Amniotic epithelial cell (primary cell): ENCODE measurements at regions not wholly inside any gene's neighbourhood (a gene's known extent, or its start where the extent isn't known, plus 50 kb on each side); places are given as distances from the start of the nearest gene placed in this dataset.
"Not testable (repeated sequence)": the region's sequence is repeated elsewhere in the genome, so short reads cannot be mapped to it uniquely, and the experiment has no call there.

Experiments used
- DNase-seq: peaks from one replicate; pipeline ENCODE4 v3.0.0-alpha.2; 2010; ENCODE audit warnings: low read depth

DNA sequence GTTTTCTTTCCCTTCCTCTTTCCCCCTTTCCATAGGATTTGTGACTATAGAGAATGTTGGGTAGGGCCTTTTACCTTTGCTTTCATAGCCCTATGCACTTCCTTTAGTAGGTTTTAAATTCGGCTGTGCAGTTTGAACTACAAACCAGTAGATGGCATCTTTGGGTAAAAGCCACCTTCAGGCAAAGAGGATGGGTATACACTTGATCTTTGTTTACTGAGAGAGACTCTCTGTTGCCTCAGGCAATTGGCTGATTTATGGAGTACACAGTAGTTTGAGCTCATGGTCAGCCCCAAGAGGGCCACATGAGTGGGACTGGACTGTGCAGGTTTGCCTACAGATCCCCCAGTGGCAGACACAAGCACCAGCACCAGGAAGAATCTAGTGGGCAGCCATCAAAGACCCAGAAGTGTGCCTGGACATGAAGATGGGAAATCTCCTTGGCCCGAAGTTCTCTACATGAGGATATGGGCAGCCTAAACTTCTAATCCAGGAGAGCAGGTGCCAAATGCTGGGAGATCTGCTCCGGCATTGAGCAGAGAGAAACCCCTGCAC is 1304.3 kb upstream of the DDX18 start:
- DNase-seq = peak; percentile 1

DNA sequence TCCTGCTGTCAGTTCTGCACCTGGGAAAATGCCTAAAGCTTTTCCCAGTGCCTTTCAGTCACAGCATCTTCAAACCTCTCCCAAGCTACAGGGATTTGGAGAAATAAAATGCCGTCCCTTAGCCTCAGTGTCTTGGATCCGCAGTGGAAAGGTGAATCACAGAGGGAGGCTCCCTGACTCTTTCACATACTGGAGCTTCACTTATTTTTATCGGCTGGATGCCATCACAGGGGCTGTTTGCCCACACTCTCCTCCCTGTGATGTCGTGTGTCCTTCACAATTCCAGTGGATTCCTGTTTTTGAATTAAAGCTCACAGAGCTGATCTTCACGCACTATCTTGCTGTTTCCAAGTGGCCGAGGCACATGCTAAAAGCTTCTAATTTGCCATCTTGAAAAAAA is 1303.1 kb upstream of the DDX18 start:
- DNase-seq = no peak

DNA sequence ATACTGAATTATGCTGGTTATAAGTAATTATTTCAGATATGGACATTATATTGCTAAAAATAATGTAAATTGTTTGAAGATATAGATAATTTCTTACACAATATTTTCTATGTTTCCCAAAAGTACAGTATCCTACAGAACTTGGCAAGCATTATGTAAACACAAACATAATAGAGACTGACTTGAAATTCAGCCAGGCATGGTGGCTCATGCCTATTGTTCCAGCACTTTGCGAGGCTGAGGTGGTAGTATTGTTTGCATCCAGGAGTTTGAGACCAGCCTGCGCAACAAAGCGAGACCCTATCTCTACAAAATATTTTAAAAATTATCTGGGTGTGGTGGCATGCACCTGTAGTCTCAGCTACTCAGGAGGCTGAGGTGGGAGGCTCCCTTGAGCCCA is 1300.5 kb upstream of the DDX18 start:
- no peak for DNase-seq

DNA sequence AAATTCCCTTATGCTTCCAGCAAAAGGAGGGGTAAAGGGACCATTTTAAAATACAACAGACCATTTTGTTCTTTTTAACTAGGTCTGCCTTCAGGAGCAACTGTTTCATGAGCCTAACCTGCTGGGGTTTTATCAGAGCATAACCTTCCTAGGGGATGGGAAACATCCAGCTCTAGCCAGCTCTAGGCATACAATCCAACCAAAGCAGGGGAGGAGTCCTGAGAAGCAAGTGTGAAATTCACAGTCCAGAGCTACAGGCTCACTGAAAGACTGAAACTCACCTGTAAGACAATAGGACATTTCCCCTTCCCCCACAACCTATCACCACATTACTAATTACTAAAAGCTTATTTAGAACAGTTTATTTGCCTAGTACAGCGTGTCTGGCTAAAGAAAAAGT is 1296.6 kb upstream of the DDX18 start:
- no peak for DNase-seq

DNA sequence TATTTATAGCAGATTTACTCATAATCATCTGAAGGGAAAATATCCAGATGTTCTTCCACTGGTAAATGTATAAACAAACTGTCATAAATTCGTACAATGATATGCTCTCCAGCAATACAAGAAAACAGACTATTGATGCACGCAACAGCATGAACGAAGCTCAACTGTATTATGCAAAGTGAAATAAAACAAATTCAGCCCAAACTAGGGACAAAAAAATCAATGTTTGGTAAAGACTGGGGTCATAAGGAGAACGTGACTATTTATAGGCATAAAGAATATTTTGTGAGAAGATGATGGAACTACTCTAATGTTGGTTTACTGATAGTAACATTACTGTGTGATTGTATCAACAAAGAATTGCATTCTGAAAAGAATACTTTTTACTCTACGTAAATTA is 1276.7 kb upstream of the DDX18 start:
- no peak for DNase-seq

DNA sequence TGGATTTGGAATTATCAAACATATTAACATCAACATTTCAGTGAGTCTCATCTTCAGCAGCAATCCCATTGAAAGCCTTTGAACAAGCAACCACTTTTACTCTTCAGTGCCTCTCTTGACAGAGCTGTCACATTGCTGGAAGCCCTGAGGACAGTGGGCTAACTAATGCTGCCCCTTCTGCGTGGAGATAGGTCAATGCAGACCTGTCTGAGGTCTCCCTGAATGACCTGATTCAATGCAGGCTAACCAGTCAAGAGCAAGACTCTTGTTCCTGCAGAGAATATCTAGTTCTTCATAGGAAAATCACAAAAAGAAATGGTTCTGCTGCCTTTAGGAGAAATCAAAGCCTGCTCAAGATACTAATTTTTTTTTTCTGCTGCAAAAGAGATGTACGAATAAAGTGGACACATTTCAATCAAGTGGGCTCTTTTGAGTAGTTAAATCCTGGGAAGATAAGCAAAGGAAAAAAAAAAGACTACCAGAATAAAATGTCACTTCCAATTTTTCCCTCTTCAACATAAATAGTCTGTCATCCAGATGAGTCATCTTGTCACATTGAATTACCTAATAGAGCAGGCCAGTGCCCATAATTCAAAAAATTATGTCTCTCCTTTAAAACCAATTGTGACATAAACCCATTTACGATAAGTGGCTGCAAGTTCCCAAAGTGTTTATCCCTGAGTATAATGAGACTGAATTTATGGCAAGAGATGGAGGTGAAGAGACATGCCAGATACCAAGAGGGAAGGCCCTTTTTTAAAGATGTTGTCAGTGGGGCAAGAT is 1269.0 kb upstream of the DDX18 start:
- DNase-seq = no peak

DNA sequence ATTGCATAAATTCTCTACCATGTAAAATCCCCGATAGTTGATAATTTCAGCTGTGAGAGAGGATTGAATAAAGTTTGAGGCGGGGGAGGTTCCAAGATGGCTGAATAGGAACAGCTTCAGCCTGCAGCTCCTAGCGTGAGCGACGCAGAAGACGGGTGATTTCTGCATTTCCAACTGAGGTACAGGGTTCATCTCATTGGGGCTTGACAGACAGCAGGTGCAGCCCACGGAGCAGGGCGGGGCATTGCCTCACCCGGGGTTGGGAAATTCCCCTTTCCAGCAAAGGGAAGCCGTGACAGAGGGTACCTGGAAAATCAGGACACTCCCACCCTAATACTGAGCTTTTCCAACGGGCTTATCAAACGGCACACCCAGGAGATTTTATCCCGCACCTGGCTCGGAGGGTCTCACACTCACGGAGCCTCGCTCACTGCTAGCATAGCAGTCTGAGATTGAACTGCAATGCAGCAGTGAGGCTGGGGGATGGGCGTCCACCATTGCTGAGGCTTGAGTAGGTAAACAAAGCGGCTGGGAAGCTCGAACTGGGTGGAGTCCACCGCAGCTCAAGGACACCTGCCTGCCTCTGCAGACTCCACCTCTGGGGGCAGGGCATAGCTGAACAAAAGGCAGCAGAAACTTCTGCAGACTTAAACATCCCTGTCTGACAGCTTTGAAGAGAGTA is 1261.6 kb upstream of the DDX18 start:
- DNase-seq = not testable (repeated sequence)

DNA sequence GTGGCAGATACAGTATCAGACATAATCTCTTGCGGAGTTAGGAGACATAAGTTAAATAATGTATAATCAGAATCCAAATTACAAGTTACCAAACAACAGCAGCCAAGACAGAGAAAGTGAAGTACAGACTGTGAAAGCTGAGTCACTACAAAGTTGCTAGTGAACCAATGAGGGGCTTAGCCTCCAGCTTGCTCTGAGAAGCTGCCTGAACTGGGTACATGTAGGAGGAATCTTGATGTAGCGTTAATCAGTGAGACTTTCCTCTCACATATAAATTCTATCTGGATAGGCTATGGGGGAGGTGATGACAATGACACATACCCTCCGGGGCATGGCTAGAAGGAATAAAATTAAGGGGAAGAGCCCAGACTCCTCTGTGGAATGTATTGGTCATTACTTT is 1234.3 kb upstream of the DDX18 start:
- no peak for DNase-seq

DNA sequence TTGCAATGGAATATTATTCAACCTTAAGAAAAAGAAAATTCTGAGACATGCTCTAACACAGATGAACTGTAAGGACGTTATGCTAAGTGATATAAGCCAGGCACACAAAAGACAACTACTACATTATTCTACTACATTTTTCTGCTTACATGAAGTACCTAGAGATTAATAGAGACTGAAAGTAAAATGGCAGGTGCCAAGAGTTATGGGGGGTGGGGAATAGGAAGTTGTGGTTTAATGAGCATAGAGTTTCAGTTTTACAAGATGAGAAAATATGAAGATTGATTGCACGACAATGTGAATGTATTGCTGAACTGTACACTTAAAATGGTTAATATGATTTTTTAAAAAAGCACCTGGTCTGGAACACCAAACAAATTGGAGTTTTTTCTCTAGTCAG is 1231.6 kb upstream of the DDX18 start:
- no peak for DNase-seq

DNA sequence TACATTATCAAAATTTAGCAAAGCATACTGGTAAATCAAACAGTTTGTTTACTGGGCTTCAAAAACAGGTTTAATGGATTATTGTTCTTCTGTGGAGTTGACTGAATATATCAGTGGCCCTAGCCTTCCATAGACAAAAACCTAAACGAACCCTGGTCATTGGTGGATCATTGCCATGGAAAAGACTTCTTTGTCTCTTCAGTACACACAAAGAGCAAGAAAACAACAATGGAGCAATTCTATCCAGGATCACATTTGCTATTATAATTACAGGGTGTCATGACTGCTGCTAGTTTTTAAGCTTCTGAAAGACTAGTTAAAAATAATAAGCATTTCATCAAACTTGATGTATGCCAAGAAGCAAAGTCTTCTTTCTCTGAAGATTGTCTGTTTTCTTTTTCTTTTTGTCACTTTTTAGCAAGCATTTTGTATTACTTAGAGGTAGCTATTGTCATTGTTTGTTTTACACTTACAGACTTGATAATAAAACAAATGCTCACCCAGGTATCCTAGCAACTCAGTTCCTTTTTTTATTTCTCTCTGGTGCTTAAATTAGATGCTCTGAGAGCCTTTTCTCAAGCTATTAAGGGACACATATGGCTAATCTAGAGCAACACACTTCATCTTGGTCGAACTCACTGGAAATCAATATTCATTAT is 1228.7 kb upstream of the DDX18 start:
- DNase-seq = no peak

DNA sequence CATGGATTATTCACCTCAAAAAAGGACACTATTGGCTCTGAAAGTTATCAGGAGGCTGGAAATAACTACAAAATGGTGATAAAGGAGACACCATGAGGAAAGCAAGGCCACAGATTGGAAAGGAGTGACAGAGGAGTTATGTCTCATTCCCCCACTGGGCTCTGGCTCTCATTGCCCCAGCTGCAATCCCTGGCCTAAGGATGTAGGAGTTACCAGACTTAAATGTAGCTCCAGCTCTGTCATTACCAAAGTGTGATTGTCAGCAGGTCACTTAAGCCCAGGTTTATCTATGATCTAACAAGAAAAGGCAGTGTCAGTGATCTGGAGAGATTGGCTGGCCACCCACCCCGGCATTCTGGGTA is 1228.2 kb upstream of the DDX18 start:
- no peak for DNase-seq
